GM12875 (cell line): ENCODE measurements at regions not wholly inside any gene's neighbourhood (a gene's known extent, or its start where the extent isn't known, plus 50 kb on each side); places are given as distances from the start of the nearest gene placed in this dataset.
"Not testable (repeated sequence)": the region's sequence is repeated elsewhere in the genome, so short reads cannot be mapped to it uniquely, and the experiment has no call there.

Experiments
- H3K4me3 ChIP-seq: one replicate; pipeline ENCODE4 v1.5.1; 2011; ENCODE audit warnings: low read depth, low read length, control low read depth
- CTCF ChIP-seq: IDR thresholded peaks from 2 replicates; pipeline ENCODE4 v1.5.1; 2011; ENCODE audit warnings: low read depth, mild to moderate bottlenecking, control low read depth, inconsistent platforms, low read length, moderate library complexity, borderline replicate concordance; ENCODE audit not compliant: insufficient read depth

GRCh38 chr9:24817756-24818155 is 272.1 kb upstream of the IZUMO3 start:
- no peak overlapping the region for H3K4me3 ChIP-seq
- TF ChIP-seq CTCF = no peak

- no peak overlapping the region for H3K4me3 ChIP-seq
- no peak for TF ChIP-seq CTCF
Measured at GRCh38 chr9:24816006-24816405, 270.3 kb upstream of the IZUMO3 start.

GRCh38 chr9:24801344-24801743 is 255.6 kb upstream of the IZUMO3 start:
- no peak for TF ChIP-seq CTCF
- H3K4me3 ChIP-seq = no peak overlapping the region

- no peak overlapping the region for H3K4me3 ChIP-seq
- no peak for TF ChIP-seq CTCF
Measured at GRCh38 chr9:24793787-24794186, 248.1 kb upstream of the IZUMO3 start.

- no peak for TF ChIP-seq CTCF
- no peak overlapping the region for H3K4me3 ChIP-seq
Measured at GRCh38 chr9:24776226-24776625, 230.5 kb upstream of the IZUMO3 start.

GRCh38 chr9:24774199-24774598 is 228.5 kb upstream of the IZUMO3 start:
- not testable (repeated sequence) for H3K4me3 ChIP-seq

GRCh38 chr9:24766081-24766480 is 220.4 kb upstream of the IZUMO3 start:
- no peak for TF ChIP-seq CTCF
- no peak overlapping the region for H3K4me3 ChIP-seq
